ENCODE measurements at regions not wholly inside any gene's neighbourhood (a gene's known extent, or its start where the extent isn't known, plus 50 kb on each side); places are given as distances from the start of the nearest gene placed in this dataset.

DNA sequence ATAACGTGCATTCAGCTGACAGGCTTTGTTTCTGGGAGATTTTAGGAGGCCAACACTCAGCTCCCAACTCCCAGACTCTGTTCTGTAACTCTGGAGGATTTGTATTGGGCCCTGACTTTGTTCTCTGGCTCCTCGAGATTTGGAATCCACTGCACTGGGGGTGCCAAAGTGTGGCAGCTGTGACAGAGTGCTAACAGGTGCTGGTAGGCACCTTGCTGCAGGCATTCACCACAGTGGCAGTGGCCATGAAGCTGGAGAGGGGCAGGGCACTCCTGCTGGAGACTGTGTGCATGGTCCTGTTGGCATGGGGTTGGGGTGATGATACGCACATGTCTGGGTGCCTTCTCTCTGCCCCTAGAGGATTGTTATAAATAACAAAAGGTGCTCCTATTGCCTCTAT lies 1094.9 kb upstream of the SLIT2 start:
- TF ChIP-seq, protein P1, sequence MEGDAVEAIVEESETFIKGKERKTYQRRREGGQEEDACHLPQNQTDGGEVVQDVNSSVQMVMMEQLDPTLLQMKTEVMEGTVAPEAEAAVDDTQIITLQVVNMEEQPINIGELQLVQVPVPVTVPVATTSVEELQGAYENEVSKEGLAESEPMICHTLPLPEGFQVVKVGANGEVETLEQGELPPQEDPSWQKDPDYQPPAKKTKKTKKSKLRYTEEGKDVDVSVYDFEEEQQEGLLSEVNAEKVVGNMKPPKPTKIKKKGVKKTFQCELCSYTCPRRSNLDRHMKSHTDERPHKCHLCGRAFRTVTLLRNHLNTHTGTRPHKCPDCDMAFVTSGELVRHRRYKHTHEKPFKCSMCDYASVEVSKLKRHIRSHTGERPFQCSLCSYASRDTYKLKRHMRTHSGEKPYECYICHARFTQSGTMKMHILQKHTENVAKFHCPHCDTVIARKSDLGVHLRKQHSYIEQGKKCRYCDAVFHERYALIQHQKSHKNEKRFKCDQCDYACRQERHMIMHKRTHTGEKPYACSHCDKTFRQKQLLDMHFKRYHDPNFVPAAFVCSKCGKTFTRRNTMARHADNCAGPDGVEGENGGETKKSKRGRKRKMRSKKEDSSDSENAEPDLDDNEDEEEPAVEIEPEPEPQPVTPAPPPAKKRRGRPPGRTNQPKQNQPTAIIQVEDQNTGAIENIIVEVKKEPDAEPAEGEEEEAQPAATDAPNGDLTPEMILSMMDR (conservative IDR thresholded peaks at IDR 0.05; ENCODE audit: low read length): no peak
- no peak for TF ChIP-seq EZH2phosphoT487 (IDR thresholded peaks at IDR 0.05; ENCODE audit: borderline replicate concordance)

Data from Loucy (cell line).